ENCODE measurements at regions not wholly inside any gene's neighbourhood (a gene's known extent, or its start where the extent isn't known, plus 50 kb on each side); places are given as distances from the start of the nearest gene placed in this dataset.

GRCh38 chr5:74969726-74970125 lies 82.6 kb downstream of the GCNT4 start:
- ChIA-PET POLR2A (interaction anchor here (0.7 kb wide), 1 partner anchor 13 kb away, joined by 3 read pairs; no protein-coding TSS in a partner anchor), RAD21 (ENCODE audit: unreplicated experiment) (no interaction called here), CTCF (interaction anchor here (0.6 to 1.1 kb wide), 3 partner anchors 16 to 569 kb away, joined by 3 to 5 read pairs (median 3); no protein-coding TSS in a partner anchor), SMC1A (ENCODE audit: uncharacterized antibody, unreplicated experiment) (interaction anchor here (1.2 kb wide), 1 partner anchor 13 kb away, joined by 4 read pairs; no protein-coding TSS in a partner anchor)
- BruUV-seq (replicated peaks), result no TSS peak
- no peak overlapping the region for H3K4me3 ChIP-seq
- no peaks in the 10 kb centered on the region; the same call in 2 of the 3 replicates for H3K9me3 ChIP-seq (replicated peaks; ENCODE audit: control insufficient read depth, insufficient read depth, low read length)
- H3K27me3 ChIP-seq (replicated peaks in 1 of 2; ENCODE audit: control insufficient read depth in 2 of 2, insufficient read depth in 2 of 2, low read length in 1 of 2), result no peaks in the 10 kb centered on the region; a peak in 2 of 4 replicates
- DNase-seq (ENCODE audit: low read depth, low spot score) (no peak), FAIRE-seq (no peak), ATAC-seq (no peak)
- no peaks in the 10 kb centered on the region for H3K79me2 ChIP-seq (ENCODE audit: control insufficient read depth, insufficient read depth, low read length)
- in situ Hi-C loops (cut with MboI) (no loop called here), intact Hi-C loops (cut with micrococcal nuclease; ENCODE audit: unreplicated experiment) (no loop called here)
- H2AFZ ChIP-seq (ENCODE audit: control insufficient read depth, low read depth, low read length), result no peak overlapping the region
- no peak overlapping the region for H3K27ac ChIP-seq (ENCODE audit: control insufficient read depth, insufficient read depth)
- H3K4me1 ChIP-seq (ENCODE audit: control insufficient read depth, insufficient read depth, low read length), result no peaks in the 10 kb centered on the region
- H3K36me3 ChIP-seq (ENCODE audit: control insufficient read depth in 2 of 2, insufficient read depth in 2 of 2, low read length in 1 of 2), result no peaks in the 10 kb centered on the region
- no peak overlapping the region for H3K9ac ChIP-seq (ENCODE audit: control insufficient read depth, insufficient read depth, low read length)
- no peaks in the 10 kb centered on the region for H4K20me1 ChIP-seq (ENCODE audit: control insufficient read depth, insufficient read depth)
- TF ChIP-seq NBN (IDR thresholded peaks at IDR 0.05) (no peak), RAD51 (IDR thresholded peaks at IDR 0.05) (no peak), ZNF217 (IDR thresholded peaks at IDR 0.05) (no peak)
- 39% methylated on average over 3 of the region's 3 CpGs for WGBS (ENCODE audit: insufficient coverage, insufficient replicate concordance, low lambda C conversion rate, missing lambda C conversion rate)
- no peak overlapping the region for H3K4me2 ChIP-seq (ENCODE audit: control insufficient read depth, insufficient read depth)

GRCh38 chr5:74966141-74967026 lies 86.0 kb downstream of the GCNT4 start:
- Histone ChIP-seq H3K4me3 (no peak overlapping the region), H3K79me2 (ENCODE audit: control insufficient read depth, insufficient read depth, low read length) (no peaks in the 10 kb centered on the region), H3K4me1 (ENCODE audit: control insufficient read depth, insufficient read depth, low read length) (no peaks in the 10 kb centered on the region), H3K9me3 (replicated peaks; ENCODE audit: control insufficient read depth, insufficient read depth, low read length) (no peaks in the 10 kb centered on the region), H2AFZ (ENCODE audit: control insufficient read depth, low read depth, low read length) (no peak overlapping the region), H3K27ac (ENCODE audit: control insufficient read depth, insufficient read depth) (no peak overlapping the region), H3K27me3 (replicated peaks in 1 of 2; ENCODE audit: control insufficient read depth in 2 of 2, insufficient read depth in 2 of 2, low read length in 1 of 2) (no peaks in the 10 kb centered on the region; a peak in 2 of 4 replicates), H3K4me2 (ENCODE audit: control insufficient read depth, insufficient read depth) (no peak overlapping the region), H4K20me1 (ENCODE audit: control insufficient read depth, insufficient read depth) (no peaks in the 10 kb centered on the region), H3K36me3 (ENCODE audit: control insufficient read depth in 2 of 2, insufficient read depth in 2 of 2, low read length in 1 of 2) (no peaks in the 10 kb centered on the region), H3K9ac (ENCODE audit: control insufficient read depth, insufficient read depth, low read length) (no peak overlapping the region)
- WGBS (ENCODE audit: insufficient coverage, insufficient replicate concordance, low lambda C conversion rate, missing lambda C conversion rate), result 31% methylated on average over 6 of the region's 6 CpGs
- intact Hi-C loops (cut with micrococcal nuclease; ENCODE audit: unreplicated experiment) (no loop called here), in situ Hi-C loops (cut with MboI) (no loop called here)
- FAIRE-seq (no peak), ATAC-seq (no peak), DNase-seq (ENCODE audit: low read depth, low spot score) (no peak)
- POLR2A ChIA-PET, result no interaction called here
- BruUV-seq (replicated peaks), result no TSS peak
- RAD21 ChIA-PET (ENCODE audit: unreplicated experiment), result no interaction called here
- CTCF ChIA-PET, result interaction anchor here (1.4 kb wide), 1 partner anchor 13 kb away, joined by 3 read pairs; no protein-coding TSS in a partner anchor
- SMC1A ChIA-PET (ENCODE audit: uncharacterized antibody, unreplicated experiment), result no interaction called here
- no peak for TF ChIP-seq E4F1 (IDR thresholded peaks at IDR 0.05; ENCODE audit: borderline replicate concordance, partially characterized antibody)
- TF ChIP-seq TBL1XR1 (IDR thresholded peaks at IDR 0.05; ENCODE audit: low read depth, low read length), result no peak
- no peak for TF ChIP-seq ZNF622 (IDR thresholded peaks at IDR 0.05)
- no peak for TF ChIP-seq SMARCA5 (IDR thresholded peaks at IDR 0.05)
- TF ChIP-seq HDAC2 (IDR thresholded peaks at IDR 0.05), result no peak
- TF ChIP-seq BCL3 (IDR thresholded peaks at IDR 0.05; ENCODE audit: borderline replicate concordance, insufficient read depth, low read depth, low read length, poor library complexity, severe bottlenecking), result no peak
- no peak for TF ChIP-seq HDAC6 (IDR thresholded peaks at IDR 0.05; ENCODE audit: unreplicated experiment)
- TF ChIP-seq LARP7 (IDR thresholded peaks at IDR 0.05), result no peak
- no peak for TF ChIP-seq ZBTB33 (IDR thresholded peaks at IDR 0.05)
